H9 (cell line): ENCODE measurements at regions not wholly inside any gene's neighbourhood (a gene's known extent, or its start where the extent isn't known, plus 50 kb on each side); places are given as distances from the start of the nearest gene placed in this dataset.

Experiments
- DNase-seq: peaks from one replicate; pipeline ENCODE4 v3.0.0-alpha.2; 2017
- H2AFZ ChIP-seq: one replicate; pipeline ENCODE4 v1.6.1; 2013; ENCODE audit warnings: mild to moderate bottlenecking, low read length, control low read depth, moderate library complexity
- H2AK5ac ChIP-seq: 2 replicates; pipeline ENCODE4 v1.6.1; 2013; ENCODE audit warnings: low read length, control low read depth, mixed read lengths; ENCODE audit not compliant: insufficient read length
- H2BK120ac ChIP-seq: one replicate; pipeline ENCODE4 v1.6.1; 2013; ENCODE audit warnings: low read depth, mild to moderate bottlenecking, low read length, control low read depth, inconsistent platforms; ENCODE audit not compliant: poor library complexity, severe bottlenecking
- H2BK12ac ChIP-seq: 2 replicates; pipeline ENCODE4 v1.6.1; 2013; ENCODE audit warnings: low read length, control low read depth, mixed read lengths, low read depth; ENCODE audit not compliant: insufficient read length
- H2BK15ac ChIP-seq: 2 replicates; pipeline ENCODE4 v1.6.1; 2013; ENCODE audit warnings: low read depth, low read length, control low read depth
- H2BK20ac ChIP-seq: one replicate; pipeline ENCODE4 v1.6.1; 2013; ENCODE audit warnings: low read depth, mild to moderate bottlenecking, low read length, control low read depth, inconsistent platforms; ENCODE audit not compliant: poor library complexity, severe bottlenecking
- H2BK5ac ChIP-seq: 2 replicates; pipeline ENCODE4 v1.6.1; 2013; ENCODE audit warnings: low read length, control low read depth, mixed read lengths; ENCODE audit not compliant: insufficient read length
- H3K14ac ChIP-seq: 2 replicates; pipeline ENCODE4 v1.6.1; 2013; ENCODE audit warnings: low read length, control low read depth; ENCODE audit not compliant: insufficient read depth
- H3K18ac ChIP-seq: 2 replicates; pipeline ENCODE4 v1.6.1; 2013; ENCODE audit warnings: low read depth, mild to moderate bottlenecking, mixed read lengths, low read length, control low read depth; ENCODE audit not compliant: insufficient read length
- H3K23ac ChIP-seq: 2 replicates; pipeline ENCODE4 v1.6.1; 2013; ENCODE audit warnings: low read length, control low read depth, mixed read lengths, low read depth; ENCODE audit not compliant: insufficient read length
- H3K23me2 ChIP-seq: 2 replicates; pipeline ENCODE4 v1.6.1; 2013; ENCODE audit warnings: low read depth, mild to moderate bottlenecking, mixed read lengths, low read length, control low read depth; ENCODE audit not compliant: insufficient read length, poor library complexity, severe bottlenecking
- H3K27ac ChIP-seq: 2 replicates; pipeline ENCODE4 v1.5.1; 2013; ENCODE audit warnings: low read length, control low read depth, mixed read lengths, low read depth; ENCODE audit not compliant: insufficient read length
- H3K27me3 ChIP-seq: 2 replicates; pipeline ENCODE4 v1.6.1; 2013; ENCODE audit warnings: low read length, control low read depth, inconsistent platforms; ENCODE audit not compliant: insufficient read depth
- H3K4ac ChIP-seq: 2 replicates; pipeline ENCODE4 v1.6.1; 2013; ENCODE audit warnings: low read depth, mild to moderate bottlenecking, control low read depth, inconsistent platforms, low read length, moderate library complexity
- H3K4me1 ChIP-seq: 2 replicates; pipeline ENCODE4 v1.6.1; 2013; ENCODE audit warnings: low read length, control low read depth, inconsistent platforms; ENCODE audit not compliant: insufficient read depth
- H3K4me2 ChIP-seq: 2 replicates; pipeline ENCODE4 v1.6.1; 2013; ENCODE audit warnings: low read length, control low read depth, mixed read lengths; ENCODE audit not compliant: insufficient read length, insufficient read depth
- H3K56ac ChIP-seq: 2 replicates; pipeline ENCODE4 v1.6.1; 2013; ENCODE audit warnings: low read depth, mild to moderate bottlenecking, mixed read lengths, low read length, control low read depth; ENCODE audit not compliant: insufficient read length
- H3K79me1 ChIP-seq: 2 replicates; pipeline ENCODE4 v1.6.1; 2013; ENCODE audit warnings: low read depth, mild to moderate bottlenecking, moderate library complexity, low read length, control low read depth, inconsistent platforms; ENCODE audit not compliant: insufficient read depth, poor library complexity, severe bottlenecking
- H3K79me2 ChIP-seq: 2 replicates; pipeline ENCODE4 v1.6.1; 2013; ENCODE audit warnings: low read length, control low read depth, inconsistent platforms; ENCODE audit not compliant: insufficient read depth
- H3K9ac ChIP-seq: 2 replicates; pipeline ENCODE4 v1.6.1; 2013; ENCODE audit warnings: low read length, control low read depth, mixed read lengths; ENCODE audit not compliant: insufficient read length; ENCODE audit errors: extremely low read depth
- H3K9me3 ChIP-seq: one replicate; pipeline ENCODE4 v1.6.1; 2013; ENCODE audit warnings: low read depth, low read length, inconsistent platforms; ENCODE audit not compliant: control insufficient read depth
- H3T11ph ChIP-seq: one replicate; pipeline ENCODE4 v1.6.1; 2013; ENCODE audit warnings: mild to moderate bottlenecking, low read length, control low read depth, inconsistent platforms
- H4K20me1 ChIP-seq: one replicate; pipeline ENCODE4 v1.6.1; 2013; ENCODE audit not compliant: control insufficient read depth, insufficient read length, insufficient read depth
- H4K5ac ChIP-seq: 2 replicates; pipeline ENCODE4 v1.6.1; 2013; ENCODE audit warnings: low read depth, mild to moderate bottlenecking, mixed read lengths, low read length, control low read depth; ENCODE audit not compliant: insufficient read length
- H4K8ac ChIP-seq: replicated peaks from 2 replicates; pipeline ENCODE4 v1.6.1; 2013; ENCODE audit warnings: low read length, control low read depth, mixed read lengths, low read depth; ENCODE audit not compliant: insufficient read length
- H4K91ac ChIP-seq: 2 replicates; pipeline ENCODE4 v1.6.1; 2013; ENCODE audit warnings: low read depth, mild to moderate bottlenecking, moderate library complexity, mixed read lengths, low read length, control low read depth; ENCODE audit not compliant: insufficient read length
- H3K27ac Mint-ChIP-seq, 3 experiments: 2 replicates in 2 of 3; 3 replicates in 1 of 3; pipeline ENCODE4 v1.8.0; 2020 to 2021; ENCODE audit warnings: mixed read lengths in 3 of 3, mild to moderate bottlenecking in 1 of 3, moderate library complexity in 1 of 3
- H3K27me3 Mint-ChIP-seq: 2 replicates; pipeline ENCODE4 v1.8.0; 2021; ENCODE audit warnings: low read depth, mild to moderate bottlenecking, moderate library complexity, mixed read lengths
- H3K36me3 Mint-ChIP-seq, 3 experiments: 2 replicates in 2 of 3; 3 replicates in 1 of 3; pipeline ENCODE4 v1.8.0; 2020 to 2021; ENCODE audit warnings: low read depth in 3 of 3, mixed read lengths in 3 of 3; ENCODE audit not compliant: insufficient read depth in 1 of 3
- H3K4me1 Mint-ChIP-seq, 2 experiments: 2 replicates each; pipeline ENCODE4 v1.8.0; 2020; ENCODE audit warnings: mixed read lengths in 2 of 2
- H3K4me3 Mint-ChIP-seq, 2 experiments: 2 replicates in 1 of 2; 3 replicates in 1 of 2; pipeline ENCODE4 v1.8.0; 2020 to 2021; ENCODE audit warnings: mild to moderate bottlenecking in 2 of 2, mixed read lengths in 2 of 2, moderate library complexity in 1 of 2
- H3K9me3 Mint-ChIP-seq, 2 experiments: 2 replicates in 1 of 2; 3 replicates in 1 of 2; pipeline ENCODE4 v1.8.0; 2020; ENCODE audit warnings: mild to moderate bottlenecking in 2 of 2, mixed read lengths in 2 of 2, moderate library complexity in 1 of 2
- WGBS: extraction: QIAGEN DNeasy Blood & Tissue Kit; methylation state at CpG from one replicate; pipeline ENCODE4 v1.1.7; 2013; ENCODE audit warnings: missing lambda C conversion rate, low lambda C conversion rate, mixed read lengths; ENCODE audit not compliant: insufficient read length; ENCODE audit errors: extremely low coverage; 5-methylcytosine and 5-hydroxymethylcytosine counted together
- TF ChIP-seq, protein P1 (sequence below): fragments of 200-600 bp; sonication (generic); conservative IDR thresholded peaks from 3 replicates; pipeline ENCODE4 v1.8.0; 2021; ENCODE audit warnings: antibody characterized with exemption, mild to moderate bottlenecking

DNA sequence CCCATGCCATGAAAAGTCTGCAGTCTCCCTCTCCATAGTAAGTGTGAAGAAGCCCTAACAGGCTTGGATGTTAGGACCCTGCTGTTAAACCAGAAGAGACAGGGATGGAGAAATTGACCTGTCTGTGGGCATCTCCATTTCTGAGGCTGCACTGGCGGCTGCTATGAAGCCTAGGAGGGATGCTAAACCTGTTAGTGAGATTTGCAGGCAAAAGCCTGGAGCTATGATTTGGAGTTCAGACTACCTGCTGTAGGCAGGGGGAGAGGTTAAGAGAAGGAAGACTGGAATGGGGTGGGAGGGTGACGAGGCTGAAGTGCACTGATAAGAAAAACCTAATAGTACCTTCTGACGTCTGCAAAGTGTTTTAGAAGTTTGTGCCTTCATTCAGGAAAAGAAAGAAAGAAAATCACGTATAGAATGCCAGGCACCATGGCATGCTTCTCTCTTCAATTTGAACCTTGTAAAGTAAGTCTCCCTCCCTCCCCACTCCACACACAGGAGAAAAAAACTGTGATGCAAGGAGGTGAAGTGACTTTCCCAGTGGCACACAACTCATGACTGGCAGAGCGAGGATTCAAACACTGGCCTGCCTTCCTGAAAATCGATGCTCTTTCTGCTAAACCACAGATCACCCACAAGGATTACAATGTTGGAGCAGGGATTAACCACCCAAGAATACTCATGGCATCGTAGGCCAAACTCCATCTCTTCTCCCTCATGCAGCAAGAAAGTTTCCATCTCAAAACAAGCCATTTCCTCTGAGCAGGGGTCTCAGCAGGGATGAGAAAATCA lies 98.5 kb upstream of the PKDCC start:
- Histone ChIP-seq H2AFZ (no peak overlapping the region), H3K4me1 (peaks cover 16% of the 10 kb centered on the region), H3K9ac (no peak overlapping the region), H2AK5ac (no peak overlapping the region), H3K27ac (no peak overlapping the region), H2BK120ac (no peak overlapping the region), H2BK15ac (no peak overlapping the region), H3K14ac (peak overlapping the region; percentile 8; the same call in 1 of the 2 replicates), H2BK20ac (no peak overlapping the region), H3K4me2 (peak overlapping the region; percentile 31), H3K23ac (no peak overlapping the region), H3K79me2 (no peaks in the 10 kb centered on the region), H4K91ac (no peak overlapping the region), H3K4ac (no peak overlapping the region), H2BK5ac (no peak overlapping the region), H4K5ac (no peak overlapping the region), H3K56ac (no peak overlapping the region), H3T11ph (no peak overlapping the region), H4K20me1 (no peaks in the 10 kb centered on the region), H3K23me2 (no peaks in the 10 kb centered on the region), H3K18ac (peak overlapping the region; percentile 36), H3K27me3 (no peaks in the 10 kb centered on the region), H2BK12ac (no peak overlapping the region), H3K79me1 (no peaks in the 10 kb centered on the region), H3K9me3 (no peaks in the 10 kb centered on the region), H4K8ac (no peak overlapping the region)
- peak overlapping the region in 1 of 2 experiments; percentile 72; a peak in 3 of 5 replicates for H3K4me3 Mint-ChIP-seq
- DNase-seq = no peak
- H3K27me3 Mint-ChIP-seq = peaks cover 2% of the 10 kb centered on the region
- no peaks in the 10 kb centered on the region; a peak in 1 of 7 replicates for H3K36me3 Mint-ChIP-seq
- WGBS = no CpG with 5 or more reads among the region's 7 CpGs
- no peaks in the 10 kb centered on the region; a peak in 1 of 5 replicates for H3K9me3 Mint-ChIP-seq
- TF ChIP-seq, protein P1, sequence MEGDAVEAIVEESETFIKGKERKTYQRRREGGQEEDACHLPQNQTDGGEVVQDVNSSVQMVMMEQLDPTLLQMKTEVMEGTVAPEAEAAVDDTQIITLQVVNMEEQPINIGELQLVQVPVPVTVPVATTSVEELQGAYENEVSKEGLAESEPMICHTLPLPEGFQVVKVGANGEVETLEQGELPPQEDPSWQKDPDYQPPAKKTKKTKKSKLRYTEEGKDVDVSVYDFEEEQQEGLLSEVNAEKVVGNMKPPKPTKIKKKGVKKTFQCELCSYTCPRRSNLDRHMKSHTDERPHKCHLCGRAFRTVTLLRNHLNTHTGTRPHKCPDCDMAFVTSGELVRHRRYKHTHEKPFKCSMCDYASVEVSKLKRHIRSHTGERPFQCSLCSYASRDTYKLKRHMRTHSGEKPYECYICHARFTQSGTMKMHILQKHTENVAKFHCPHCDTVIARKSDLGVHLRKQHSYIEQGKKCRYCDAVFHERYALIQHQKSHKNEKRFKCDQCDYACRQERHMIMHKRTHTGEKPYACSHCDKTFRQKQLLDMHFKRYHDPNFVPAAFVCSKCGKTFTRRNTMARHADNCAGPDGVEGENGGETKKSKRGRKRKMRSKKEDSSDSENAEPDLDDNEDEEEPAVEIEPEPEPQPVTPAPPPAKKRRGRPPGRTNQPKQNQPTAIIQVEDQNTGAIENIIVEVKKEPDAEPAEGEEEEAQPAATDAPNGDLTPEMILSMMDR = no peak
- H3K4me1 Mint-ChIP-seq = peaks cover 56 to 57% of the 10 kb centered on the region in 2 experiments
- H3K27ac Mint-ChIP-seq = peak overlapping the region; percentile 87 to 96 (median 93)
